ENCODE measurements at regions not wholly inside any gene's neighbourhood (a gene's known extent, or its start where the extent isn't known, plus 50 kb on each side); places are given as distances from the start of the nearest gene placed in this dataset.

DNA sequence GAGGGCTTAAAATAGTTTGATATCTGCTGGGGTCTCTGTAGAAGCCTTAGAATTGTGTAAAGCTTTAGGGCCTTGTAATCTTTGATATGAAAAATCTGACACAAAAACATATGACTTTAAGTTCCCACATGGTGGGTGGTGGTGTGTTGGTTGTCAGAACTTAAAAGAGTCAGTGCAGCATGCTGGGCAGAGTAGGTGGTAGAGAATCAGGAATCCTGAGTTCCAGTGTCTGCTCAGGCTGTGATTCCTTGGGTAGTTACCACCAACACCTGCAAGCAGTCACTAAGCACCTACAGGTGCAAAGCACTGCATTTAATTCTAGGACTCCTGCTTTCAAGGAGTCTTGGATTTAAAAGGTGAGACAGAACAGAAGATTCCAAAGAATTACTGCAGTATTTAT, 144.6 kb downstream of the ACER2 start:
- no peak overlapping the region for H3K27ac ChIP-seq (ENCODE audit: low read depth, low read length)
- H3K9ac ChIP-seq (ENCODE audit: low read length), result no peak overlapping the region
- H3K4me3 ChIP-seq (ENCODE audit: low read depth, low read length), result no peak overlapping the region
- H3K36me3 ChIP-seq (ENCODE audit: control insufficient read depth, insufficient read depth, low read length), result peaks cover 9% of the 10 kb centered on the region; the same call in 1 of the 2 replicates
- H3K4me1 ChIP-seq (ENCODE audit: control insufficient read depth, insufficient read depth, low read length), result peaks cover 12% of the 10 kb centered on the region; the same call in 1 of the 2 replicates
- H3K27me3 ChIP-seq (ENCODE audit: control insufficient read depth, insufficient read depth, low read length), result no peaks in the 10 kb centered on the region
- peaks cover 15% of the 10 kb centered on the region; the same call in 1 of the 2 replicates for H3K9me3 ChIP-seq (ENCODE audit: control insufficient read depth, insufficient read depth, low read depth, low read length)

DNA sequence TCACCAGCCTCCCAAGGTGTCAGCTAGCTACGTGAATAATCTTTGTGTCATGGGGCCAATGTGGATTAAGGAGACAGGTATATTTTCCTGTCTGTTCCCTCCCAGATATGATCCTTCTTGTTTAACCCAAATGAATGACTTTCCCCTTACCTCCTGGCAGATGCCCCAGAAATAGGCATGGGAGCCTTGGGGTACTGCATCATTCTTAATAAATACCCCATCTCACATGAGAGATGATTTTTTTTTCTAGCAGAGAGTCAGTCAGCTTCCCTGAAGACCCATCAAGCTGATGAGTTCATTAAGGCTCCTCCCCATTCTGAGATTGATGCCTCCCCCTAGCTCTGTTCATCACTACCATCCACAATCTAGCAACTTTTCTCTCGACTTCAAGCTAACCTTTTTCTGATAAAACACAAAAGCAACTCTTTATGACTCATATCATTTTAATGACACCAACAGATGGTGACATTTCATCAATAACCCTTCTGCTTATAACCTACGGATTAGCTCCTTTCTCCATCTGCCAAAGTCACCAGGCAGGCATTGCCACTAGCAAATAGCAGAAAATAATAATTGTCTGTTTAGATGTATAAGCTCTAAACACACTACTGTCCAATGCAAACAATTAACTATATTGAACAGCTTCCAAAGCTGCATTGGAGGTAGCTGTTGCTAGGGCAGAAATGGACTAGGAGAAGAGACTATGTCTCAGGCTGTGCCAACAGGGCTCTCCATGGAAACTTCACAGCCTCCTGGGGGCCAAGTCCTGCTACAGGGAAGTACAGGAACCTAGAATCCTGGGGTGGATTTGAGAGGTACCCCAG, 143.7 kb downstream of the ACER2 start:
- H3K36me3 ChIP-seq (ENCODE audit: control insufficient read depth, insufficient read depth, low read length), result peaks cover 9% of the 10 kb centered on the region; the same call in 1 of the 2 replicates
- no peak overlapping the region for H3K27ac ChIP-seq (ENCODE audit: low read depth, low read length)
- no peak overlapping the region for H3K4me3 ChIP-seq (ENCODE audit: low read depth, low read length)
- H3K27me3 ChIP-seq (ENCODE audit: control insufficient read depth, insufficient read depth, low read length), result no peaks in the 10 kb centered on the region
- H3K9ac ChIP-seq (ENCODE audit: low read length), result no peak overlapping the region
- H3K9me3 ChIP-seq (ENCODE audit: control insufficient read depth, insufficient read depth, low read depth, low read length), result peaks cover 11% of the 10 kb centered on the region; the same call in 1 of the 2 replicates
- peaks cover 12% of the 10 kb centered on the region; the same call in 1 of the 2 replicates for H3K4me1 ChIP-seq (ENCODE audit: control insufficient read depth, insufficient read depth, low read length)

DNA sequence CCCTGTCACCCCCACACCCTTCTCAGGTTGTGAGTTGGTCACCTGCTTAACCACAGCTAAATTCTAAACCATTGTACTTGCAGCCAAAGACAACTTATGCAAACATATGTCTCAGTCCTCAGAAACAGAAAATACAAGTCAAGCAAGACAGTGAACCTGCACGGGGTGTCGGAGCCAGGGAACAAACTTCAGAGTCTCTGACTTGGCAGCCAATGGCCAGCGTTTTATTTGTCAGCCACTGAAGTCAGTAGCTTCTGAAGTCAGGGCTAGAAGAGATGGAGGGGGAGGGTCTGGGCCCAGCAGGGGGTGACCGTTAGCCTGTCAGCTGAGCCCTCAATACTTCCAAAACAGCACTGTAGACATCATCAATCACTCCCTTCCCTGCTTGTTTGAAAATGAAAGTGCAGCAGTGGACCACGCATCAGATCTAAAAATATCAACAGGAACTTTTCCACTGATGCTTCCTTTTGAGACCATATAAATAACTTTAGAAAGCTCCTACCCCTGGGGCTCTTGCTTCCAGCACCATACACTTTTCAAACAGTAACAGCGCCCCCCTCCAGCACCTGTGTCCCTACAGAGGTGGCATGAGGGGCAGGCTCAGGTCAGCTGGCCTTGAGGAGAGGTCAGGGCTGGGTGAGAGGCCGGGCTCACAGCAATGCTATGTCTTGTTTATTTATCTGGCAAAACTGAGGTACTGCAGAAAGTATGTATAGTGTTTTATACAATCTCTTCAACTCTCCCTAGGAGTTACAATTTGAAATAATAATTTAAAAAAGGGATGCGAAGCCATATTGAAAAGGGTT, 142.5 kb downstream of the ACER2 start:
- Histone ChIP-seq H3K4me1 (ENCODE audit: control insufficient read depth, insufficient read depth, low read length) (peaks cover 5% of the 10 kb centered on the region; the same call in 1 of the 2 replicates), H3K4me3 (ENCODE audit: low read depth, low read length) (no peak overlapping the region), H3K9me3 (ENCODE audit: control insufficient read depth, insufficient read depth, low read depth, low read length) (no peaks in the 10 kb centered on the region), H3K36me3 (ENCODE audit: control insufficient read depth, insufficient read depth, low read length) (peaks cover 9% of the 10 kb centered on the region; the same call in 1 of the 2 replicates), H3K27ac (ENCODE audit: low read depth, low read length) (no peak overlapping the region), H3K27me3 (ENCODE audit: control insufficient read depth, insufficient read depth, low read length) (no peaks in the 10 kb centered on the region), H3K9ac (ENCODE audit: low read length) (no peak overlapping the region)

DNA sequence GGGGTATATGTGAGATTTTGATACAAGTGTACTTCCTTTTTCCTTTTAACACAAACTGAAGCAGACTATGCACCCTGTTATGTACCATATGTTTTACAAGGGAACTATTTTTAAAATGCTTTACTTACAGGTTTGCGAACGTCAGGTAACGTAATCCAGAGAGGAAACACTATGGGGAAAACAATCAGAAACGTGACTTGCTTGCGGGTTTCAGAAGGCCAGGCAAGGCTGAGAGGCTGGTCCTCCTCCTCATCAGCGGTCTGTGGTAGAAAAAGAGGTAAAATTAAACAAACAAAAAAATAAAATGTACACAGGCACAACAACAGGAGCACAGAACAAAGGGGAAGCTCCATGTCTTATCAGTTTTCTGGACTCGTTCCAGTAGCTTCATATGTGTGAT, 141.2 kb downstream of the ACER2 start:
- H3K9ac ChIP-seq (ENCODE audit: low read length), result no peak overlapping the region
- H3K9me3 ChIP-seq (ENCODE audit: control insufficient read depth, insufficient read depth, low read depth, low read length), result no peaks in the 10 kb centered on the region
- no peaks in the 10 kb centered on the region for H3K27me3 ChIP-seq (ENCODE audit: control insufficient read depth, insufficient read depth, low read length)
- H3K27ac ChIP-seq (ENCODE audit: low read depth, low read length), result no peak overlapping the region
- H3K4me3 ChIP-seq (ENCODE audit: low read depth, low read length), result no peak overlapping the region
- H3K4me1 ChIP-seq (ENCODE audit: control insufficient read depth, insufficient read depth, low read length), result peaks cover 5% of the 10 kb centered on the region; the same call in 1 of the 2 replicates
- H3K36me3 ChIP-seq (ENCODE audit: control insufficient read depth, insufficient read depth, low read length), result peaks cover 9% of the 10 kb centered on the region; the same call in 1 of the 2 replicates

DNA sequence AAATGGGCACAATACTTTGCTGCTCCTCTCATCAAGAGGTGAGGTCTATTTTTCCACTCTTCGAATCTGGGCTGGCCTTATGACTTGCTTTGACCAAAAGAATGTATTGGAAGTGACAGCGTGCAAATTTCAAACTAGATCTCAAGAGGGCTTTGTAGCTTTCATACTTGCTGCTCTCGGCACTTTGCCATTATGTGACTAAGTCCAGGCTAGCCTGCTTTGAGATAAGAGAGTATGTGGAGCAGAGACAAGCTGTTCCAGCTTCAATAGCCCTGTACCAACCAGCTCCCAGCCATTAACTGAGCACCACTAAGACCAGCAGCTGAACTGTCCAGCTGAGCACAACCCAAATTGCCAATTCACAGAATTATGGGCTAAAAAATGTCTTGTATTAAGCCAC, 124.6 kb downstream of the ACER2 start:
- no peaks in the 10 kb centered on the region for H3K36me3 ChIP-seq (ENCODE audit: control insufficient read depth, insufficient read depth, low read length)
- H3K27me3 ChIP-seq (ENCODE audit: control insufficient read depth, insufficient read depth, low read length), result no peaks in the 10 kb centered on the region
- H3K9me3 ChIP-seq (ENCODE audit: control insufficient read depth, insufficient read depth, low read depth, low read length), result no peaks in the 10 kb centered on the region
- no peak overlapping the region for H3K9ac ChIP-seq (ENCODE audit: low read length)
- H3K4me1 ChIP-seq (ENCODE audit: control insufficient read depth, insufficient read depth, low read length), result no peaks in the 10 kb centered on the region
- H3K27ac ChIP-seq (ENCODE audit: low read depth, low read length), result no peak overlapping the region
- no peak overlapping the region for H3K4me3 ChIP-seq (ENCODE audit: low read depth, low read length)

DNA sequence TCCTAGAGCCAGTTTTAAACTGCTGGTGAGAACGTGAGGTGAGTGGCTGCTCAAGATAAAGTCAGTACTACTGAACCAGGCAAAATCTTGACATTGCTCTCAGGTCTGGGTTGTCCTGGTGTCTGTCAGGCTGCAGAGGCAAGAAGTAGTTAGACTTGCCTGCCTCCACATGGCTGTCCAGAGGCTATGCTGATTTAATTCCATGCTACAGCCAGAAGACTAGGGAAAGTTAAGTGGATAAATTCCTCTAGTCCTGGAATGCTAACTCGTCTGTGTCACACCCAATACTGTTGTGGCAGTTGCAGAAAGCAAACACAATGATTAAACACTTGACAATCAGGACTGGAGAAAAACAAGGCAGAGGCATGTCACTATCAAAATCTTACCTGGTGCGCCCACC, 118.9 kb downstream of the ACER2 start:
- no peak overlapping the region for H3K9ac ChIP-seq (ENCODE audit: low read length)
- H3K4me3 ChIP-seq (ENCODE audit: low read depth, low read length), result no peak overlapping the region
- H3K9me3 ChIP-seq (ENCODE audit: control insufficient read depth, insufficient read depth, low read depth, low read length), result no peaks in the 10 kb centered on the region
- no peaks in the 10 kb centered on the region for H3K27me3 ChIP-seq (ENCODE audit: control insufficient read depth, insufficient read depth, low read length)
- H3K36me3 ChIP-seq (ENCODE audit: control insufficient read depth, insufficient read depth, low read length), result no peaks in the 10 kb centered on the region
- H3K27ac ChIP-seq (ENCODE audit: low read depth, low read length), result no peak overlapping the region
- H3K4me1 ChIP-seq (ENCODE audit: control insufficient read depth, insufficient read depth, low read length), result no peaks in the 10 kb centered on the region

DNA sequence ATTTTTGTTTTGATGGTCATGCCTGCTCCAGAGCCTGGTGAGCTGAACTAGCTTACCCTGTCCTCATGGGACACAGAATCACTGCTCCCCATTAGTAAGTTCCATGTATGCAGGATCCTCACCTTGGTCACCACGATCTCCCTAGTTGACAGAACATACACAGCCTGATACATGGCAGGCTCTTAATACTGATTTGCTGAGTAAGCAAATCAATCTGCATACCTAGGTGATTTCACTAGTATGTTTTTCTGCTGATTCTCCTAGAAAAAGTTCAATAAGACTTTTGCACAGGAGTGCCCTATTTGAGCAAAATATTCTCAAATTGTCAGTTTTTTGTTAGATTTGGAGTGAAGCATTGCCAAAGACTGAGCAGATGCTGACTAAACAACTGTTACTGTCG, 113.7 kb downstream of the ACER2 start:
- Histone ChIP-seq H3K27me3 (ENCODE audit: control insufficient read depth, insufficient read depth, low read length) (no peaks in the 10 kb centered on the region), H3K27ac (ENCODE audit: low read depth, low read length) (no peak overlapping the region), H3K4me1 (ENCODE audit: control insufficient read depth, insufficient read depth, low read length) (no peaks in the 10 kb centered on the region)

DNA sequence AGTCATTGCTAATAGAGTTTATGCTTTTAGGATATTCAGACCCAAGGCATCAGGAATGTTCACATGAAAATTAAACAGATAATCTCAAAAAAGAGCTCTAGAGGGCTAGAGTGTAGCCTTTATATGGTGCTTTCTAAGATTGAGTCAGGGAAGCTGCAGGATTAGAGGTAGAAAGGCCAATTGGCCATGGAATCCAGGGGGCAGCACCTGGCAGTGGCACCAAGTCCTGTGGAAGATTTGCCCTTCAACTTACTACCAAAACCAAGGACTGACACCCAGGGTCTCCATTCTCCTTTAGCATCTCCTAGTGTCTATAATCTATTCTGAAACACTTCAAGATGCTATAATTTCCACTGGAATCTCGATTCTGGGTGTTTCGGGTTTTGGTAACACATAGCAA, 112.4 kb downstream of the ACER2 start:
- Histone ChIP-seq H3K27me3 (ENCODE audit: control insufficient read depth, insufficient read depth, low read length) (no peaks in the 10 kb centered on the region), H3K9ac (ENCODE audit: low read length) (no peak overlapping the region), H3K36me3 (ENCODE audit: control insufficient read depth, insufficient read depth, low read length) (no peaks in the 10 kb centered on the region), H3K4me1 (ENCODE audit: control insufficient read depth, insufficient read depth, low read length) (no peaks in the 10 kb centered on the region), H3K9me3 (ENCODE audit: control insufficient read depth, insufficient read depth, low read depth, low read length) (no peaks in the 10 kb centered on the region), H3K4me3 (ENCODE audit: low read depth, low read length) (no peak overlapping the region), H3K27ac (ENCODE audit: low read depth, low read length) (no peak overlapping the region)

More for the DNA sequence above, 113.7 kb downstream of the ACER2 start:
- no peak overlapping the region for H3K9ac ChIP-seq (ENCODE audit: low read length)
- H3K36me3 ChIP-seq (ENCODE audit: control insufficient read depth, insufficient read depth, low read length), result no peaks in the 10 kb centered on the region
- no peaks in the 10 kb centered on the region for H3K9me3 ChIP-seq (ENCODE audit: control insufficient read depth, insufficient read depth, low read depth, low read length)
- H3K4me3 ChIP-seq (ENCODE audit: low read depth, low read length), result no peak overlapping the region

DNA sequence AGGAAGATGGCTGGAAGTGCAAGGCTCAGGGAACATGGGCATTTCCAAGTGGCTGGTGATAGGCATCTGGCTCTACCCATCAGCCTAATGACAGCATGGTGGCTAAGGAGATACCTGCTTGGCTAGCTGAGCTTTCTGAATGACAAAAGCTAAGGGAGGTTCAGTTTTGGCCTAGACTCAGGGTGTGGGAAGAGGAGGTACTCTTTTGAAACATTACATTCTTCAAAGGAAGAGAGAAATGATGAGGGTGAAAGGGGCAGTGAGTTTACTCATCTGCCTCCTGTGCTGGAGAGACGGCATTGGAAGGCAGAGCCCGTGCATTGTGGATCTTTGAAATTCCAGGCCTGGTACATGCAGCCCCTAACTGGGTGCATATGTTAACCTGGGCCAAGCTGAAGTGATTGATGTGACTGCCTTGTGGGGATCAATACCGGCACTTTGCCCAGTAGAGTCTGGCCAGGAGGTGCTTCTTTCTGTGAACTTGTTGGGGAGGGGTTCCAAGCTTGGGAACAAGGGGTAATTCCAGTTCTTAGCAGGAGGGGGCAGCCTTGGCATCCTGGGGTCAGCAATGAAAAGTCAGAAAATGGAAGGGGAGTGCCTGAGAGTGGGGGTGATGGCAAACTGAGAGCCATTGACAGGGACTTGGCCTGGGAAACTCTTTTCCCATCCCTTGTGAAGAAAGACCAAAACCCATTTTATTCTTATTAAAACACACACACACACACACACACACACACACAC, 108.6 kb downstream of the ACER2 start:
- H3K36me3 ChIP-seq (ENCODE audit: control insufficient read depth, insufficient read depth, low read length), result no peaks in the 10 kb centered on the region
- no peak overlapping the region for H3K4me3 ChIP-seq (ENCODE audit: low read depth, low read length)
- no peaks in the 10 kb centered on the region for H3K27me3 ChIP-seq (ENCODE audit: control insufficient read depth, insufficient read depth, low read length)
- no peak overlapping the region for H3K27ac ChIP-seq (ENCODE audit: low read depth, low read length)
- no peaks in the 10 kb centered on the region for H3K4me1 ChIP-seq (ENCODE audit: control insufficient read depth, insufficient read depth, low read length)
- H3K9me3 ChIP-seq (ENCODE audit: control insufficient read depth, insufficient read depth, low read depth, low read length), result no peaks in the 10 kb centered on the region
- H3K9ac ChIP-seq (ENCODE audit: low read length), result no peak overlapping the region

DNA sequence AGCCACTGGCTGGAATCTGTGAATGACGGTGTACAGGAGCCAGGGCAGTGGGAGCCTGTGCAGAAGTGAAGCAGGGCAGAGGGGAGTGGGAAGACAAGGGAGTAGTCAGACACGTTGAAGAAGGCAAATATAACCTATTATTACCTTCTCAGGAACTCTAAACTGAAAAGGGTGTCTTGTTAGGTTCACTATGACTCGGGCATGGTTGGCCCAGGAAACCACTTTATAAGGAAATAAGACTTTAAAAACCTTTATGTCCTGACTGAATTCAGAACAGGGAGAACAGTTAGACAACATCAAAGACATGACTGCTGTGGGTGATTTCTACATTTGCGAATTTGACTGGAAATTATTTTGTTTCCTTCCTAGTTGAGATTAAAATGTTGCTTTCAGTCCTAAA, 107.5 kb downstream of the ACER2 start:
- Histone ChIP-seq H3K27me3 (ENCODE audit: control insufficient read depth, insufficient read depth, low read length) (no peaks in the 10 kb centered on the region), H3K9ac (ENCODE audit: low read length) (no peak overlapping the region), H3K4me3 (ENCODE audit: low read depth, low read length) (no peak overlapping the region), H3K4me1 (ENCODE audit: control insufficient read depth, insufficient read depth, low read length) (no peaks in the 10 kb centered on the region), H3K27ac (ENCODE audit: low read depth, low read length) (no peak overlapping the region), H3K9me3 (ENCODE audit: control insufficient read depth, insufficient read depth, low read depth, low read length) (no peaks in the 10 kb centered on the region), H3K36me3 (ENCODE audit: control insufficient read depth, insufficient read depth, low read length) (no peaks in the 10 kb centered on the region)
